NB4 (cell line): ENCODE measurements at regions not wholly inside any gene's neighbourhood (a gene's known extent, or its start where the extent isn't known, plus 50 kb on each side); places are given as distances from the start of the nearest gene placed in this dataset.

Source experiments
- MAX ChIP-seq: IDR thresholded peaks from 2 replicates; pipeline ENCODE4 v1.6.1; 2011; ENCODE audit warnings: low read depth, low read length
- MYC ChIP-seq: IDR thresholded peaks from 2 replicates; pipeline ENCODE4 v1.6.1; 2011; ENCODE audit warnings: low read depth, low read length
- POLR2A ChIP-seq: IDR thresholded peaks from 2 replicates; pipeline ENCODE4 v1.6.1; 2011; ENCODE audit warnings: mild to moderate bottlenecking; ENCODE audit not compliant: insufficient read length; ENCODE audit errors: extremely low read depth
- TF ChIP-seq, protein P1 (sequence below): IDR thresholded peaks from one replicate; pipeline ENCODE4 v1.5.1; 2012; ENCODE audit warnings: low read depth, low read length

- TF ChIP-seq POLR2A (no peak), MAX (no peak), MYC (no peak)
- TF ChIP-seq, protein P1, sequence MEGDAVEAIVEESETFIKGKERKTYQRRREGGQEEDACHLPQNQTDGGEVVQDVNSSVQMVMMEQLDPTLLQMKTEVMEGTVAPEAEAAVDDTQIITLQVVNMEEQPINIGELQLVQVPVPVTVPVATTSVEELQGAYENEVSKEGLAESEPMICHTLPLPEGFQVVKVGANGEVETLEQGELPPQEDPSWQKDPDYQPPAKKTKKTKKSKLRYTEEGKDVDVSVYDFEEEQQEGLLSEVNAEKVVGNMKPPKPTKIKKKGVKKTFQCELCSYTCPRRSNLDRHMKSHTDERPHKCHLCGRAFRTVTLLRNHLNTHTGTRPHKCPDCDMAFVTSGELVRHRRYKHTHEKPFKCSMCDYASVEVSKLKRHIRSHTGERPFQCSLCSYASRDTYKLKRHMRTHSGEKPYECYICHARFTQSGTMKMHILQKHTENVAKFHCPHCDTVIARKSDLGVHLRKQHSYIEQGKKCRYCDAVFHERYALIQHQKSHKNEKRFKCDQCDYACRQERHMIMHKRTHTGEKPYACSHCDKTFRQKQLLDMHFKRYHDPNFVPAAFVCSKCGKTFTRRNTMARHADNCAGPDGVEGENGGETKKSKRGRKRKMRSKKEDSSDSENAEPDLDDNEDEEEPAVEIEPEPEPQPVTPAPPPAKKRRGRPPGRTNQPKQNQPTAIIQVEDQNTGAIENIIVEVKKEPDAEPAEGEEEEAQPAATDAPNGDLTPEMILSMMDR, result no peak
Observed at GRCh38 chr3:163983940-163984339, 1094.4 kb downstream of the SI start.
